ENCODE measurements at regions not wholly inside any gene's neighbourhood (a gene's known extent, or its start where the extent isn't known, plus 50 kb on each side); places are given as distances from the start of the nearest gene placed in this dataset.

- no peaks in the 10 kb centered on the region for H3K27me3 ChIP-seq (ENCODE audit: control insufficient read depth, extremely low read depth, insufficient read depth, low read length)
- no peaks in the 10 kb centered on the region for H3K36me3 ChIP-seq (ENCODE audit: control insufficient read depth in 2 of 2, extremely low read depth in 1 of 2, insufficient read depth in 2 of 2, low read length in 2 of 2)
- H3K4me2 ChIP-seq (ENCODE audit: control insufficient read depth, extremely low read depth, insufficient read depth, low read depth, low read length), result no peak overlapping the region
- TF ChIP-seq EZH2 (IDR thresholded peaks at IDR 0.05; ENCODE audit: low read length), result no peak
- no peak overlapping the region for H3K9ac ChIP-seq (ENCODE audit: control insufficient read depth, extremely low read depth, insufficient read depth, low read length)
- no peaks in the 10 kb centered on the region for H3K9me3 ChIP-seq (ENCODE audit: control insufficient read depth, low read depth, low read length)
- no peak overlapping the region for H3K4me3 ChIP-seq (ENCODE audit: control insufficient read depth in 2 of 3, extremely low read depth in 1 of 3, insufficient read depth in 2 of 3, low read depth in 1 of 3, low read length in 3 of 3)
- no peaks in the 10 kb centered on the region for H3K79me2 ChIP-seq (ENCODE audit: control insufficient read depth, insufficient read depth, low read length)
- H3K9me1 ChIP-seq (ENCODE audit: control insufficient read depth, extremely low read depth, insufficient read depth, low read length), result no peaks in the 10 kb centered on the region
- no peak overlapping the region for H3K27ac ChIP-seq (ENCODE audit: control insufficient read depth, insufficient read depth, low read length)
- H2AFZ ChIP-seq (ENCODE audit: control insufficient read depth, low read length), result no peak overlapping the region
- no peak for FAIRE-seq
- H4K20me1 ChIP-seq (ENCODE audit: control insufficient read depth, extremely low read depth, insufficient read depth, low read length), result no peaks in the 10 kb centered on the region
- dilution Hi-C loops (cut with MboI; ENCODE audit: extremely low pct_ligation_motif_present, low sequenced_read_pairs), result no loop called here
- H3K4me1 ChIP-seq (ENCODE audit: control insufficient read depth, extremely low read depth, insufficient read depth, low read length), result no peaks in the 10 kb centered on the region
- no peak for DNase-seq (ENCODE audit: low read depth, low spot score)
Measured at GRCh38 chr18:30522288-30522929, 520.1 kb downstream of the DSC3 start.

- no peak for TF ChIP-seq CTCF (optimal IDR thresholded peaks at IDR 0.05 in 1 of 3, IDR thresholded peaks at IDR 0.05 in 1 of 3, conservative IDR thresholded peaks at IDR 0.05 in 1 of 3; ENCODE audit: extremely low read depth in 1 of 3, insufficient read depth in 2 of 3, low read length in 3 of 3)
- TF ChIP-seq EZH2 (IDR thresholded peaks at IDR 0.05; ENCODE audit: low read length), result no peak
- Histone ChIP-seq H3K9me3 (ENCODE audit: control insufficient read depth, low read depth, low read length) (no peaks in the 10 kb centered on the region), H3K9me1 (ENCODE audit: control insufficient read depth, extremely low read depth, insufficient read depth, low read length) (no peaks in the 10 kb centered on the region), H4K20me1 (ENCODE audit: control insufficient read depth, extremely low read depth, insufficient read depth, low read length) (no peaks in the 10 kb centered on the region), H3K4me2 (ENCODE audit: control insufficient read depth, extremely low read depth, insufficient read depth, low read depth, low read length) (no peak overlapping the region), H3K36me3 (ENCODE audit: control insufficient read depth in 2 of 2, extremely low read depth in 1 of 2, insufficient read depth in 2 of 2, low read length in 2 of 2) (no peaks in the 10 kb centered on the region), H3K4me1 (ENCODE audit: control insufficient read depth, extremely low read depth, insufficient read depth, low read length) (no peaks in the 10 kb centered on the region), H3K4me3 (ENCODE audit: control insufficient read depth in 2 of 3, extremely low read depth in 1 of 3, insufficient read depth in 2 of 3, low read depth in 1 of 3, low read length in 3 of 3) (no peak overlapping the region), H3K79me2 (ENCODE audit: control insufficient read depth, insufficient read depth, low read length) (no peaks in the 10 kb centered on the region), H3K27me3 (ENCODE audit: control insufficient read depth, extremely low read depth, insufficient read depth, low read length) (no peaks in the 10 kb centered on the region), H3K9ac (ENCODE audit: control insufficient read depth, extremely low read depth, insufficient read depth, low read length) (no peak overlapping the region), H3K27ac (ENCODE audit: control insufficient read depth, insufficient read depth, low read length) (no peak overlapping the region), H2AFZ (ENCODE audit: control insufficient read depth, low read length) (no peak overlapping the region)
- FAIRE-seq, result no peak
- dilution Hi-C loops (cut with MboI; ENCODE audit: extremely low pct_ligation_motif_present, low sequenced_read_pairs), result no loop called here
- DNase-seq (ENCODE audit: low read depth, low spot score), result no peak
Measured at GRCh38 chr18:30514059-30514458, 528.5 kb downstream of the DSC3 start.

GRCh38 chr18:30512872-30513271 lies 529.7 kb downstream of the DSC3 start:
- H3K9ac ChIP-seq (ENCODE audit: control insufficient read depth, extremely low read depth, insufficient read depth, low read length), result no peak overlapping the region
- no peaks in the 10 kb centered on the region for H3K79me2 ChIP-seq (ENCODE audit: control insufficient read depth, insufficient read depth, low read length)
- H2AFZ ChIP-seq (ENCODE audit: control insufficient read depth, low read length), result no peak overlapping the region
- TF ChIP-seq CTCF (optimal IDR thresholded peaks at IDR 0.05 in 1 of 3, IDR thresholded peaks at IDR 0.05 in 1 of 3, conservative IDR thresholded peaks at IDR 0.05 in 1 of 3; ENCODE audit: extremely low read depth in 1 of 3, insufficient read depth in 2 of 3, low read length in 3 of 3), result no peak
- TF ChIP-seq EZH2 (IDR thresholded peaks at IDR 0.05; ENCODE audit: low read length), result no peak
- DNase-seq (ENCODE audit: low read depth, low spot score), result no peak
- H3K4me1 ChIP-seq (ENCODE audit: control insufficient read depth, extremely low read depth, insufficient read depth, low read length), result no peaks in the 10 kb centered on the region
- no peaks in the 10 kb centered on the region for H3K36me3 ChIP-seq (ENCODE audit: control insufficient read depth in 2 of 2, extremely low read depth in 1 of 2, insufficient read depth in 2 of 2, low read length in 2 of 2)
- no peak for FAIRE-seq
- no peaks in the 10 kb centered on the region for H3K9me3 ChIP-seq (ENCODE audit: control insufficient read depth, low read depth, low read length)
- H3K9me1 ChIP-seq (ENCODE audit: control insufficient read depth, extremely low read depth, insufficient read depth, low read length), result no peaks in the 10 kb centered on the region
- no peak overlapping the region for H3K4me3 ChIP-seq (ENCODE audit: control insufficient read depth in 2 of 3, extremely low read depth in 1 of 3, insufficient read depth in 2 of 3, low read depth in 1 of 3, low read length in 3 of 3)
- dilution Hi-C loops (cut with MboI; ENCODE audit: extremely low pct_ligation_motif_present, low sequenced_read_pairs), result no loop called here
- no peak overlapping the region for H3K4me2 ChIP-seq (ENCODE audit: control insufficient read depth, extremely low read depth, insufficient read depth, low read depth, low read length)
- H3K27ac ChIP-seq (ENCODE audit: control insufficient read depth, insufficient read depth, low read length), result no peak overlapping the region
- no peaks in the 10 kb centered on the region for H3K27me3 ChIP-seq (ENCODE audit: control insufficient read depth, extremely low read depth, insufficient read depth, low read length)
- H4K20me1 ChIP-seq (ENCODE audit: control insufficient read depth, extremely low read depth, insufficient read depth, low read length), result no peaks in the 10 kb centered on the region

Data from keratinocyte (primary cell).